ENCODE measurements at regions not wholly inside any gene's neighbourhood (a gene's known extent, or its start where the extent isn't known, plus 50 kb on each side); places are given as distances from the start of the nearest gene placed in this dataset.
"Not testable (repeated sequence)": the region's sequence is repeated elsewhere in the genome, so short reads cannot be mapped to it uniquely, and the experiment has no call there.

DNA sequence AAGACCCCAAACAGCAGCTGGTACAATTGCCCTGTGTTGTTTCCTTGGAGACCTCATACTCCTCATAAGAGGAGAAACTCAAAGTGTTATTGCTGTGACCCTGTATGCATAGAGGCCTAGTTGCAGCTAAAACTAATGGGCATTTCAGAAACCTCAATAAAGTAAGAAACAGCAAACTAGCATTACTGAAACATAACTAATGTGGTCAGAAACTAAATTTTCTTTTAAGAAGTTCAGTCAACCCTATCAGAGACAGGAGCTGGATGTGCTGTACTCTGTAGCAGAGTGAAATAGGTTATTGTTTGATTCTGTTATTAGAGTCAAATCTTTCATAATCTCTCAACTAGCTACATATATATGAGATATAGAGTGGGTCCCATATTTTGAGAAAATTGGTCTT is 257.5 kb upstream of the IRS4 start:
- TF ChIP-seq, protein P1, sequence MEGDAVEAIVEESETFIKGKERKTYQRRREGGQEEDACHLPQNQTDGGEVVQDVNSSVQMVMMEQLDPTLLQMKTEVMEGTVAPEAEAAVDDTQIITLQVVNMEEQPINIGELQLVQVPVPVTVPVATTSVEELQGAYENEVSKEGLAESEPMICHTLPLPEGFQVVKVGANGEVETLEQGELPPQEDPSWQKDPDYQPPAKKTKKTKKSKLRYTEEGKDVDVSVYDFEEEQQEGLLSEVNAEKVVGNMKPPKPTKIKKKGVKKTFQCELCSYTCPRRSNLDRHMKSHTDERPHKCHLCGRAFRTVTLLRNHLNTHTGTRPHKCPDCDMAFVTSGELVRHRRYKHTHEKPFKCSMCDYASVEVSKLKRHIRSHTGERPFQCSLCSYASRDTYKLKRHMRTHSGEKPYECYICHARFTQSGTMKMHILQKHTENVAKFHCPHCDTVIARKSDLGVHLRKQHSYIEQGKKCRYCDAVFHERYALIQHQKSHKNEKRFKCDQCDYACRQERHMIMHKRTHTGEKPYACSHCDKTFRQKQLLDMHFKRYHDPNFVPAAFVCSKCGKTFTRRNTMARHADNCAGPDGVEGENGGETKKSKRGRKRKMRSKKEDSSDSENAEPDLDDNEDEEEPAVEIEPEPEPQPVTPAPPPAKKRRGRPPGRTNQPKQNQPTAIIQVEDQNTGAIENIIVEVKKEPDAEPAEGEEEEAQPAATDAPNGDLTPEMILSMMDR (IDR thresholded peaks at IDR 0.05; ENCODE audit: insufficient read depth, low read depth, low read length): no peak
- no peak for DNase-seq (ENCODE audit: low read depth)

DNA sequence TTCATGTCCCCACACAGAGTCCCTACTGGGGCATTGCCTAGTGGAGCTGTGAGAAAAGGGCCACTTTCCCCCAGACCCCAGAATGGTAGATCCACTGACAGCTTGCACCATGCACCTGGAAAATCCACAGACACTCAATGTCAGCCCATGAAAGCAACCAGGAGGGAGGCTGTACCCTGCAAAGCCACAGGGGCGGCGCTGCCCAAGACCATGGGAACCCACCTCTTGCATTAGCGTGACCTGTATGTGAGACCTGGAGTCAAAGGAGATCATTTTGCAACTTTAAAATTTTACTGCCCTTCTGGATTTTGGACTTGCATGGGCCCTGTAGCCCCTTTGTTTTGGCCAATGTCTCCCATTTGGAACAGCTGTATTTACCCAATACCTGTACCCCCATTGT is 236.5 kb upstream of the IRS4 start:
- not testable (repeated sequence) for DNase-seq (ENCODE audit: low read depth); H3K4me3 ChIP-seq (ENCODE audit: low read depth, low read length)

More for the DNA sequence above, 257.5 kb upstream of the IRS4 start:
- no peak overlapping the region for H3K4me3 ChIP-seq (ENCODE audit: low read depth, low read length)

DNA sequence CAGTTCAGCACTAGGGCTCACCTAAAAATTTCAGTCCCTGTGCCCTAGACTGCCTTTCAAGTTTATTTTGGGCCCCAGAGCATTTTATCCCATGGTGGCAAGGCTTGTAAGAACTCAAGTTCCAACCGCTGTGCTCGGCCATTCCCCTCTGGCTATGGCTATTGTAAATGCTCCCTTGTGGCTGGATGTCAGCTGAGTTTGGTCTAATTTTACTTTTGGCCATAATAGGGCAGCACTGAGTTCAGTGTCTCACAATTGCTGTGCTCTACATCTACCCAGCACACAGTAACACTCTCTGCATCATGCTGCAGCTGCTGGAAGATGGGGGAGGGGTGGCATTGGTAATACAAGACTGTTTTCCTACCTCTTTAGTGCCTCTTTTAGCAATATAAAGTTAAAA is 210.8 kb upstream of the IRS4 start:
- TF ChIP-seq, protein P1 (IDR thresholded peaks at IDR 0.05; ENCODE audit: insufficient read depth, low read depth, low read length): no peak
- H3K4me3 ChIP-seq (ENCODE audit: low read depth, low read length): no peak overlapping the region

DNA sequence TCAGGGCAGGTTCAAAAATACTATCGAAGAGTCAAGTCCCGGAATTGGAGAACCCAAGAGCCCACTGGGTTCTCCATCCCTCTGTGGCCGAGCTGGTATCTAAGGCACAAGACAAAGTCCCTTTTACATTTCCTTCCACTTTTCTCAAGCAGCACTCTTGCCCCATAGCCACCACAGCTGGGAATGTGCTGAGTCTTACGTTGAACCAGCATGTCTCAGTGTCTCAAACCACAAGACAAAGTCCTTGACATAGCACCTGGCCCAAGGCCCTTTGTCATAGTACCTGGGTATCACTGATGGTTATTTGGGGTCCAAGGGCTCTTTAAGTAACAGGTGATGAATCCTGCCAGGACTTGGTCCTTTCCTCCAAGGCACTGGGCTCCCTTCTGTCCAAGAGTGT is 210.2 kb upstream of the IRS4 start:
- TF ChIP-seq, protein P1 (IDR thresholded peaks at IDR 0.05; ENCODE audit: insufficient read depth, low read depth, low read length): no peak
- H3K4me3 ChIP-seq (ENCODE audit: low read depth, low read length): no peak overlapping the region
- DNase-seq (ENCODE audit: low read depth): no peak

More for the DNA sequence above, 210.8 kb upstream of the IRS4 start:
- no peak for DNase-seq (ENCODE audit: low read depth)

DNA sequence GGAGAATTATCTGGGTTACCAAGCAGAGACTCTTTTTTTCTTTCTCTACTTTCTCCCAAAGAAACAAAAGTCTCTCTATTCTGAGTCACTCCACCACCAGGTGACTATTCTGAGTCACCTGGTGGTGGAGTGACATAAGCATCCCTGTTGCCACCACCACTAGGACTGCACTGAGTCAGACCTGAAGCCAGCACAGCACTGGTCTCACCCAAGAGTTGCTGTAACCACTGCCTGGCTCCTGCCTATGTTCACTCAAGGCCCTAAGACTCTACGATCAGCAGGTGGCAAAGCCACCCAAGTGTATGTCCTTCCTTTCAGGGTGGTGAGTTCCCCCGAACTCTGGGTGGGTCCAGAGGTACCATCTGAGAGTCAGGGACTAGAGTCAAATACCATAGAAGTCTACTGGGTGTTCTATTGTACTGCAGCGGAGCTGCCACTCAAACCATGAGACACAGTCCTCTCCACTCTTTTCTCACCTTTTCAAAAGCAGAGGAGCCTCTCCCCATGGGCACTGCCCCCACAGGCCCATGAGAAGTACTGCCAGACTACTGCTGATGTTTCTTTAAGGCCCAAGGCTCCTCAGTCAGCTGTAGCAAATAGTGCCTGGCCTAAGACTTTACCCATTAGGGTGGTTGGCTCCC is 209.6 kb upstream of the IRS4 start:
- no peak for DNase-seq (ENCODE audit: low read depth)
- TF ChIP-seq, protein P1 (IDR thresholded peaks at IDR 0.05; ENCODE audit: insufficient read depth, low read depth, low read length): no peak
- H3K4me3 ChIP-seq (ENCODE audit: low read depth, low read length): no peak overlapping the region

DNA sequence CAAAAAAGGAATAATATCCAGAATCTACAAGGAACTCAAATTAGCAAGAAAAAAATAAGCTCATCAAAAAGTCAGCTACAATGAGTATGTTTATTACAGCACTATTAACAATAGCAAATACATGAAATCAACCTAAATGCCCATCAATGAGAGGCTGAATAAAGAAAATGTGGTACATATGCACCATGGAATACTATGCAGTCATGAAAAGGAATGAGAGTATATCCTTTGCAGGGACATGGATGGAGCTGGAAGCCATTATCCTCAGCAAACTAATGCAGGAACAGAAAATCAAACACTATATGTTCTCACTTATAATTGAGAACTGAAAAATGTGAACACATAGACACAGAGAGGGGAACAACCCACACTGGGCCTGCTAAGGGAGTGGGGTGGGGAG is 178.4 kb upstream of the IRS4 start:
- TF ChIP-seq, protein P1 (IDR thresholded peaks at IDR 0.05; ENCODE audit: insufficient read depth, low read depth, low read length): no peak
- no peak overlapping the region for H3K4me3 ChIP-seq (ENCODE audit: low read depth, low read length)
- no peak for DNase-seq (ENCODE audit: low read depth)

DNA sequence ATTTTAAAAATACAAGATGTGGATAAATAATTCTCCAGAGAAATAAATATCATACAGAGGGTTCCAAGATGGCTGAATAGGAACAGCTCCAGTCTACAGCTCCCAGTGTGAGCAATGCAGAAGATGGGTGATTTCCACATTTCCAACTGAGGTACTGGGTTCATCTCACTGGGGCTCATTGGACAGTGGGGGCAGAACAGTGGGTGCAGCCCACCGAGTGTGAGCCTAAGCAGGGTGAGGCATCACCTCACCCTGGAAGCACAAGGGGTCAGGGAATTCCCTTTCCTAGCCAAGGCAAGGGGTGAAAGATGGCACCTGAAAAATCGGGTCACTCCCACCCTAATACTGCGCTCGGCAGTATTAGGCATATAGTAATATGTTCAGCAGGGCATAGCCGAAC is 167.5 kb upstream of the IRS4 start:
- not testable (repeated sequence) for DNase-seq (ENCODE audit: low read depth); H3K4me3 ChIP-seq (ENCODE audit: low read depth, low read length)

DNA sequence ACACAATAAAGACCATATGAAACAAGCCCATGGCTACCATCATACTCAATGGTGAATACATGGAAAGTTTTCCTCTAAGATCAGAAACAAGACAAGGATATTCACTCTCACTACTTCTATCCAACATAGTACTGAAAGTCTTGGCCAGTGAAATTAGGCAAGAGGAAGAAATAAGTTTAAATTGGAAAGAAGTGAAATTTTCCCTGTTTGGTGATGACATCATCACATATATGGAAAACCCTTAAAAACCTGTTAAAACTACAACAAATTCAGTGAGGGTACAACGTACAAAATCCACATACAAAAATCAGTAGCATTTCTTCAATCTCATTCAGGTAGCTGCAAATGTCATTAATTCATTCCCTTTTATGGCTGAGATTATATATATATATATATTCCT is 164.0 kb upstream of the IRS4 start:
- TF ChIP-seq, protein P1 (IDR thresholded peaks at IDR 0.05; ENCODE audit: insufficient read depth, low read depth, low read length): no peak
- no peak overlapping the region for H3K4me3 ChIP-seq (ENCODE audit: low read depth, low read length)
- DNase-seq (ENCODE audit: low read depth): no peak

DNA sequence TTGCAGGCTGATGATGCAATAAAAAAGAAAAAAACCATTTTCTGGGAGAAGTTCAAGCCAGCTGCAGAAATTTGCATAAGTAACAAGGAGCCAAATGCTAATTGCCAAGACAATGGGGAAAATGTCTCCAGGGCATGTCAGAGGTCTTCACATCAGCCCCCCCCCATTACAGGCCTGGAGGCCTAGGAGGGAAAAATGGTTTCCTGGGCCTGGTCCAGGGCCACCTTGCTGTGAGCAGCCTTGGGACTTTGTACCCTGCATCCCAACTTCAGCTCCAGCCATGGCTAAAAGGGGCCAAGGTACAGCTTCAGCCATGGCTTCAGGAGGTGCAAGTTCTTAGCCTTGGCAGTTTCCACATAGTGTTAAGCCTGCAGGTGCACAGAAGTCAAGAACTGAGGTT is 160.0 kb upstream of the IRS4 start:
- DNase-seq (ENCODE audit: low read depth); H3K4me3 ChIP-seq (ENCODE audit: low read depth, low read length): not testable (repeated sequence)

Data from fibroblast of villous mesenchyme (primary cell).